SK-N-MC (cell line): ENCODE measurements at regions not wholly inside any gene's neighbourhood (a gene's known extent, or its start where the extent isn't known, plus 50 kb on each side); places are given as distances from the start of the nearest gene placed in this dataset.

ENCODE experiments used
- EZH2 ChIP-seq: fragments of 200-600 bp; sonication (generic); IDR thresholded peaks from one replicate; pipeline ENCODE4 v1.6.1; 2017; ENCODE audit warnings: antibody characterized with exemption
- FOXP2 ChIP-seq: optimal IDR thresholded peaks from 2 replicates; pipeline ENCODE3; 2011; ENCODE audit warnings: mild to moderate bottlenecking, moderate library complexity; ENCODE audit not compliant: insufficient read depth; ENCODE audit errors: extremely low read length, control extremely low read depth
- POLR2AphosphoS5 ChIP-seq: IDR thresholded peaks from 2 replicates; pipeline ENCODE4 v1.6.1; 2012; ENCODE audit warnings: mild to moderate bottlenecking, low read depth, low read length, borderline replicate concordance

DNA sequence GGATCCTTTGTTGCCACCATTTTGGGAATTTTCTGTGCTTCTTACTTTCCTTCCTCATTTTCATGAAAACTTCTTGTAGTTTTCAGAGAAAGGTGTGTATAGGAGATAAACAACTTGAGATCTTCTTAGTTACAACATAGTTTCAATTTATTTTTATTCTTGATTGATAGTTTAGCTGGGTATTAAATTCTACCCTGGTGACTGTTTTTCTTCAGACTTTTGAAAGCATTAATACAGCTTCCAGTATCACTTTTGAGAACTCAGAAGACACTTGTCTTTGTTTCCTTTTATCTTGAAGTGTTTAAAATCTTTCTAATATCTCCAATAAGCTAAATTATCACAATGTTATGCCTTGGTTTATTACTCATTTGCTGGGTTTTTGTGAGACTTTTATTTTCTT lies 167.5 kb upstream of the DPP10 start:
- TF ChIP-seq EZH2: no peak
- no peak for TF ChIP-seq POLR2AphosphoS5
- no peak for TF ChIP-seq FOXP2
